ENCODE measurements at regions not wholly inside any gene's neighbourhood (a gene's known extent, or its start where the extent isn't known, plus 50 kb on each side); places are given as distances from the start of the nearest gene placed in this dataset.

- no peak for DNase-seq (ENCODE audit: low read depth, low spot score)
- Histone ChIP-seq H3K9me1 (ENCODE audit: control insufficient read depth, extremely low read depth, insufficient read depth, low read length) (no peaks in the 10 kb centered on the region), H4K20me1 (ENCODE audit: control insufficient read depth, extremely low read depth, insufficient read depth, low read length) (no peaks in the 10 kb centered on the region), H3K27ac (ENCODE audit: control insufficient read depth, insufficient read depth, low read length) (no peak overlapping the region), H3K4me2 (ENCODE audit: control insufficient read depth, extremely low read depth, insufficient read depth, low read depth, low read length) (no peak overlapping the region), H2AFZ (ENCODE audit: control insufficient read depth, low read length) (peak overlapping the region; percentile 72), H3K4me1 (ENCODE audit: control insufficient read depth, extremely low read depth, insufficient read depth, low read length) (no peaks in the 10 kb centered on the region), H3K79me2 (ENCODE audit: control insufficient read depth, insufficient read depth, low read length) (no peaks in the 10 kb centered on the region), H3K4me3 (ENCODE audit: control insufficient read depth in 2 of 3, extremely low read depth in 1 of 3, insufficient read depth in 2 of 3, low read depth in 1 of 3, low read length in 3 of 3) (no peak overlapping the region), H3K36me3 (ENCODE audit: control insufficient read depth in 2 of 2, extremely low read depth in 1 of 2, insufficient read depth in 2 of 2, low read length in 2 of 2) (no peaks in the 10 kb centered on the region), H3K27me3 (ENCODE audit: control insufficient read depth, extremely low read depth, insufficient read depth, low read length) (no peaks in the 10 kb centered on the region), H3K9ac (ENCODE audit: control insufficient read depth, extremely low read depth, insufficient read depth, low read length) (no peak overlapping the region), H3K9me3 (ENCODE audit: control insufficient read depth, low read depth, low read length) (no peaks in the 10 kb centered on the region)
- TF ChIP-seq, protein P1, sequence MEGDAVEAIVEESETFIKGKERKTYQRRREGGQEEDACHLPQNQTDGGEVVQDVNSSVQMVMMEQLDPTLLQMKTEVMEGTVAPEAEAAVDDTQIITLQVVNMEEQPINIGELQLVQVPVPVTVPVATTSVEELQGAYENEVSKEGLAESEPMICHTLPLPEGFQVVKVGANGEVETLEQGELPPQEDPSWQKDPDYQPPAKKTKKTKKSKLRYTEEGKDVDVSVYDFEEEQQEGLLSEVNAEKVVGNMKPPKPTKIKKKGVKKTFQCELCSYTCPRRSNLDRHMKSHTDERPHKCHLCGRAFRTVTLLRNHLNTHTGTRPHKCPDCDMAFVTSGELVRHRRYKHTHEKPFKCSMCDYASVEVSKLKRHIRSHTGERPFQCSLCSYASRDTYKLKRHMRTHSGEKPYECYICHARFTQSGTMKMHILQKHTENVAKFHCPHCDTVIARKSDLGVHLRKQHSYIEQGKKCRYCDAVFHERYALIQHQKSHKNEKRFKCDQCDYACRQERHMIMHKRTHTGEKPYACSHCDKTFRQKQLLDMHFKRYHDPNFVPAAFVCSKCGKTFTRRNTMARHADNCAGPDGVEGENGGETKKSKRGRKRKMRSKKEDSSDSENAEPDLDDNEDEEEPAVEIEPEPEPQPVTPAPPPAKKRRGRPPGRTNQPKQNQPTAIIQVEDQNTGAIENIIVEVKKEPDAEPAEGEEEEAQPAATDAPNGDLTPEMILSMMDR (optimal IDR thresholded peaks at IDR 0.05 in 1 of 3, IDR thresholded peaks at IDR 0.05 in 1 of 3, conservative IDR thresholded peaks at IDR 0.05 in 1 of 3; ENCODE audit: extremely low read depth in 1 of 3, insufficient read depth in 2 of 3, low read length in 3 of 3) = no peak
- TF ChIP-seq EZH2 (IDR thresholded peaks at IDR 0.05; ENCODE audit: low read length) = no peak
- dilution Hi-C loops (cut with MboI; ENCODE audit: extremely low pct_ligation_motif_present, low sequenced_read_pairs) = no loop called here
- FAIRE-seq = no peak
These were observed 1259.0 kb downstream of the ZPLD1 start for GRCh38 chr3:103693831-103694230.

- H2AFZ ChIP-seq (ENCODE audit: control insufficient read depth, low read length) = no peak overlapping the region
- no peak overlapping the region for H3K9ac ChIP-seq (ENCODE audit: control insufficient read depth, extremely low read depth, insufficient read depth, low read length)
- H3K4me3 ChIP-seq (ENCODE audit: control insufficient read depth in 2 of 3, extremely low read depth in 1 of 3, insufficient read depth in 2 of 3, low read depth in 1 of 3, low read length in 3 of 3) = no peak overlapping the region
- TF ChIP-seq, protein P1 (optimal IDR thresholded peaks at IDR 0.05 in 1 of 3, IDR thresholded peaks at IDR 0.05 in 1 of 3, conservative IDR thresholded peaks at IDR 0.05 in 1 of 3; ENCODE audit: extremely low read depth in 1 of 3, insufficient read depth in 2 of 3, low read length in 3 of 3) = no peak
- no peak for TF ChIP-seq EZH2 (IDR thresholded peaks at IDR 0.05; ENCODE audit: low read length)
- FAIRE-seq (no peak), DNase-seq (ENCODE audit: low read depth, low spot score) (no peak)
- no peaks in the 10 kb centered on the region for H3K27me3 ChIP-seq (ENCODE audit: control insufficient read depth, extremely low read depth, insufficient read depth, low read length)
- H3K36me3 ChIP-seq (ENCODE audit: control insufficient read depth in 2 of 2, extremely low read depth in 1 of 2, insufficient read depth in 2 of 2, low read length in 2 of 2) = no peaks in the 10 kb centered on the region
- H3K4me2 ChIP-seq (ENCODE audit: control insufficient read depth, extremely low read depth, insufficient read depth, low read depth, low read length) = no peak overlapping the region
- dilution Hi-C loops (cut with MboI; ENCODE audit: extremely low pct_ligation_motif_present, low sequenced_read_pairs) = no loop called here
- H3K27ac ChIP-seq (ENCODE audit: control insufficient read depth, insufficient read depth, low read length) = no peak overlapping the region
- H3K79me2 ChIP-seq (ENCODE audit: control insufficient read depth, insufficient read depth, low read length) = no peaks in the 10 kb centered on the region
- H3K9me3 ChIP-seq (ENCODE audit: control insufficient read depth, low read depth, low read length) = no peaks in the 10 kb centered on the region
- H3K4me1 ChIP-seq (ENCODE audit: control insufficient read depth, extremely low read depth, insufficient read depth, low read length) = no peaks in the 10 kb centered on the region
- no peaks in the 10 kb centered on the region for H4K20me1 ChIP-seq (ENCODE audit: control insufficient read depth, extremely low read depth, insufficient read depth, low read length)
- no peaks in the 10 kb centered on the region for H3K9me1 ChIP-seq (ENCODE audit: control insufficient read depth, extremely low read depth, insufficient read depth, low read length)
These were observed 1263.8 kb downstream of the ZPLD1 start for GRCh38 chr3:103698646-103699045.
